PFSK-1 (cell line): ENCODE measurements at regions not wholly inside any gene's neighbourhood (a gene's known extent, or its start where the extent isn't known, plus 50 kb on each side); places are given as distances from the start of the nearest gene placed in this dataset.

Source experiments
- FOXP2 ChIP-seq: optimal IDR thresholded peaks from 2 replicates; pipeline ENCODE3; 2011; ENCODE audit warnings: borderline replicate concordance, control low read depth, inconsistent platforms; ENCODE audit not compliant: insufficient read depth; ENCODE audit errors: extremely low read length, extremely low read depth
- POLR2AphosphoS5 ChIP-seq: IDR thresholded peaks from 2 replicates; pipeline ENCODE4 v1.6.1; 2012; ENCODE audit warnings: low read depth, mild to moderate bottlenecking, control low read depth, low read length, moderate library complexity
- SIN3A ChIP-seq: IDR thresholded peaks from 2 replicates; pipeline ENCODE4 v1.6.1; 2012; ENCODE audit warnings: mild to moderate bottlenecking, low read length, moderate library complexity, borderline replicate concordance; ENCODE audit not compliant: insufficient read depth
- TAF1 ChIP-seq: IDR thresholded peaks from 2 replicates; pipeline ENCODE4 v1.6.1; 2012; ENCODE audit warnings: low read length, control low read depth, borderline replicate concordance; ENCODE audit not compliant: insufficient read depth
- TF ChIP-seq, protein P1 (sequence below), 2 experiments: IDR thresholded peaks; 2 replicates each; pipeline versions ENCODE4 v1.6.1 to v1.8.0; 2011 to 2012; ENCODE audit warnings: low read depth in 2 of 2, low read length in 2 of 2, control low read depth in 1 of 2, inconsistent platforms in 1 of 2, mild to moderate bottlenecking in 1 of 2, moderate library complexity in 1 of 2; ENCODE audit not compliant: insufficient read depth in 1 of 2

- no peak for TF ChIP-seq SIN3A
- TF ChIP-seq TAF1 = no peak
- TF ChIP-seq, protein P1, sequence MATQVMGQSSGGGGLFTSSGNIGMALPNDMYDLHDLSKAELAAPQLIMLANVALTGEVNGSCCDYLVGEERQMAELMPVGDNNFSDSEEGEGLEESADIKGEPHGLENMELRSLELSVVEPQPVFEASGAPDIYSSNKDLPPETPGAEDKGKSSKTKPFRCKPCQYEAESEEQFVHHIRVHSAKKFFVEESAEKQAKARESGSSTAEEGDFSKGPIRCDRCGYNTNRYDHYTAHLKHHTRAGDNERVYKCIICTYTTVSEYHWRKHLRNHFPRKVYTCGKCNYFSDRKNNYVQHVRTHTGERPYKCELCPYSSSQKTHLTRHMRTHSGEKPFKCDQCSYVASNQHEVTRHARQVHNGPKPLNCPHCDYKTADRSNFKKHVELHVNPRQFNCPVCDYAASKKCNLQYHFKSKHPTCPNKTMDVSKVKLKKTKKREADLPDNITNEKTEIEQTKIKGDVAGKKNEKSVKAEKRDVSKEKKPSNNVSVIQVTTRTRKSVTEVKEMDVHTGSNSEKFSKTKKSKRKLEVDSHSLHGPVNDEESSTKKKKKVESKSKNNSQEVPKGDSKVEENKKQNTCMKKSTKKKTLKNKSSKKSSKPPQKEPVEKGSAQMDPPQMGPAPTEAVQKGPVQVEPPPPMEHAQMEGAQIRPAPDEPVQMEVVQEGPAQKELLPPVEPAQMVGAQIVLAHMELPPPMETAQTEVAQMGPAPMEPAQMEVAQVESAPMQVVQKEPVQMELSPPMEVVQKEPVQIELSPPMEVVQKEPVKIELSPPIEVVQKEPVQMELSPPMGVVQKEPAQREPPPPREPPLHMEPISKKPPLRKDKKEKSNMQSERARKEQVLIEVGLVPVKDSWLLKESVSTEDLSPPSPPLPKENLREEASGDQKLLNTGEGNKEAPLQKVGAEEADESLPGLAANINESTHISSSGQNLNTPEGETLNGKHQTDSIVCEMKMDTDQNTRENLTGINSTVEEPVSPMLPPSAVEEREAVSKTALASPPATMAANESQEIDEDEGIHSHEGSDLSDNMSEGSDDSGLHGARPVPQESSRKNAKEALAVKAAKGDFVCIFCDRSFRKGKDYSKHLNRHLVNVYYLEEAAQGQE (IDR thresholded peaks at IDR 0.05; ENCODE audit: insufficient read depth in 1 of 2, low read depth in 2 of 2, low read length in 2 of 2) = no peak
- TF ChIP-seq POLR2AphosphoS5 = no peak
- TF ChIP-seq FOXP2 = no peak
These were observed 966.9 kb upstream of the TMEM132C start for GRCh38 chr12:127300075-127300474.

- TF ChIP-seq POLR2AphosphoS5 (no peak), FOXP2 (no peak)
These were observed 966.2 kb upstream of the TMEM132C start for GRCh38 chr12:127300753-127301152.

DNA sequence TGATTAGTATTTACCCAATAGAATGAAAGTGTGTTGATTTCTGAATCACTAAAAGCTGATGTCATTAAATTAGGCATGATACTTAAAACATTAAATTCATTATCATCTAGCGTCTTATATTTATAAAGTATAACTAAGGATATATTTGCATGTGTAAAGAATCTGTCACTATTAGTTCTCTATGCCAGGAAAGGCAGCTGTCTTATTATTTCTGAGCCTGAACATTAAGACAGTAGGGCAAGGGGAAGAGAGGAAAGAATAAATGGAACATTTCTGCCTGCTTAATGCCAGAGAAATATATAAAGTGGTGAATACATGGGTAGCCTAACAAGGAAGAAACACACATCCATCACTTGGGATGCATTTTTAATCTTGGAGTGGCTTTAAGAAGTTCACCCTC is 965.1 kb upstream of the TMEM132C start:
- TF ChIP-seq TAF1 = no peak
- TF ChIP-seq, protein P1 (IDR thresholded peaks at IDR 0.05; ENCODE audit: insufficient read depth in 1 of 2, low read depth in 2 of 2, low read length in 2 of 2) = no peak
- TF ChIP-seq SIN3A = no peak
- no peak for TF ChIP-seq FOXP2
- no peak for TF ChIP-seq POLR2AphosphoS5

DNA sequence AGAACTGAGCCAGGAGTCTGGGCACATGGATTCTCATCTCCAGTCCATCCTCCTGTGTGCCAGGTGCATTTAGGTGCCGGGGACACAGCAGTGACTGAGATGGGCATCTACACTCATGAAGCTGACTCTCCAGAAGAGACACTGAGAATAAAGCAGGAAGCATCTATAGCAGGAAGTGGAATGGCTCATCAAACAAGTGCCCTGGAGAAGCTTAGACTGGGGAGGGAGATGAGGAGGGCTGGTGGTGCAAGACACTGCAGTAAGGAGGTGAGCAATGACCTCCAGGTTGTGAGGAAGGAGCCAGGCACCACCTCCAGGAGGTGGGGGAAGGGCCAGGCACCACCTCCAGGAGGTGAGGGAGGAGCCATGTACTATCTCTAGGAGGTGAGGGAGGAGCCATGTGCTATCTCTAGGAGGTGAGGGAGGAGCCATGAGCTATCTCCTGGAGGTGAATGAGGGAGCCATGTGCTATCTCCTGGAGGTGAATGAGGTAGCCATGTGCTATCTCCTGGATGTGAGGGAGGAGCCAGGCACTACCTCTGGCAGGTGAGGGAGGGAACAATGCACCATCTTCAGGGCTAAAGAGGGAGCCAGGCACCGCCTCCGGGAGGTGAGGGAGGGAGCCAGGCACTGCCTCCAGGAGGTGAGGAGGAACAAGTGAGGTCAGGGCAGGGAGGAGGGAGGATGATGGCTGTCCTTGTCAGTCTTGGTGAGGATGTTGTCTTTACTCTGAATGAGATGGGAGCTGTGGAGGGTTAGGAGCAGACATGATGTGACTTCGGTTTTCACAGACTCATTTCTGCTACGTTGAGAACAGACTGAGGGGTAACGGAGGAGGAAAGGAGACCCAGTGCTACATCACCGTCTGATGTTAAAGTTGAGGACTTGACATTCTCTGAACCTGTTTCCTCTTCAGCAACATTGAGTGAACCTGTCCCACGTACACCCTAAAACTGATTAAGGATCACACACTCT is 961.9 kb upstream of the TMEM132C start:
- no peak for TF ChIP-seq FOXP2
- TF ChIP-seq POLR2AphosphoS5 = no peak
- TF ChIP-seq TAF1 = no peak
- TF ChIP-seq, protein P1 (IDR thresholded peaks at IDR 0.05; ENCODE audit: insufficient read depth in 1 of 2, low read depth in 2 of 2, low read length in 2 of 2) = no peak
- TF ChIP-seq SIN3A = no peak

- TF ChIP-seq, protein P1 (IDR thresholded peaks at IDR 0.05; ENCODE audit: insufficient read depth in 1 of 2, low read depth in 2 of 2, low read length in 2 of 2) = no peak
- no peak for TF ChIP-seq FOXP2
- TF ChIP-seq SIN3A = no peak
- TF ChIP-seq POLR2AphosphoS5 = no peak
- no peak for TF ChIP-seq TAF1
These were observed 960.3 kb upstream of the TMEM132C start for GRCh38 chr12:127306604-127307215.
